Ascending aorta (tissue), 2 donors: ENCODE measurements at regions not wholly inside any gene's neighbourhood (a gene's known extent, or its start where the extent isn't known, plus 50 kb on each side); places are given as distances from the start of the nearest gene placed in this dataset.
"Not testable (repeated sequence)": the region's sequence is repeated elsewhere in the genome, so short reads cannot be mapped to it uniquely, and the experiment has no call there.

ENCODE experiments used
- DNase-seq, 2 donors: peaks; one replicate each; pipeline ENCODE4 v3.0.0-alpha.2; 2019; ENCODE audit warnings: low spot score in 2 of 2
- H3K27ac ChIP-seq, 2 donors: fragments of 200-600 bp; sonication (generic); one replicate each; pipeline ENCODE4 v1.5.1; 2016 to 2017; ENCODE audit warnings: mild to moderate bottlenecking in 1 of 2
- H3K27me3 ChIP-seq: fragments of 200-600 bp; sonication (generic); one replicate; pipeline ENCODE4 v1.5.1; 2017
- H3K36me3 ChIP-seq, 2 donors: fragments of 200-600 bp; sonication (generic); one replicate each; pipeline ENCODE4 v1.5.1; 2016
- H3K4me1 ChIP-seq, 2 donors: fragments of 200-600 bp; sonication (generic); one replicate each; pipeline ENCODE4 v1.5.1; 2016 to 2017; ENCODE audit warnings: mild to moderate bottlenecking in 1 of 2
- H3K4me3 ChIP-seq, 2 donors: fragments of 200-600 bp; sonication (generic); one replicate each; pipeline ENCODE4 v1.5.1; 2016 to 2017; ENCODE audit warnings: mild to moderate bottlenecking in 1 of 2
- H3K9me3 ChIP-seq, 2 donors: fragments of 200-600 bp; sonication (generic); one replicate each; pipeline ENCODE4 v1.5.1; 2016
- CTCF ChIP-seq, 3 experiments: fragments of 200-600 bp in 2 of 3; fragments of 450-650 bp in 1 of 3; sonication (generic) in 2 of 3; IDR thresholded peaks; one replicate each; pipeline ENCODE4 v1.5.1; 2016 to 2019; ENCODE audit warnings: antibody characterized with exemption in 3 of 3, mild to moderate bottlenecking in 1 of 3, moderate library complexity in 1 of 3
- intact Hi-C: fragments of 100-400 bp; cut with DNase I; formaldehyde crosslinking; loops from one replicate; pipeline ENCODE4 v1.15.1; 2023

GRCh38 chr6:6946206-6947155, 161.3 kb upstream of the RREB1 start:
- Histone ChIP-seq H3K27me3 (no peaks in the 10 kb centered on the region), H3K9me3 (peaks cover 0 to 5% of the 10 kb centered on the region in 2 donors), H3K36me3 (no peaks in the 10 kb centered on the region), H3K4me1 (no peaks in the 10 kb centered on the region), H3K27ac (no peak overlapping the region), H3K4me3 (no peak overlapping the region)
- no peak for DNase-seq
- TF ChIP-seq CTCF (IDR thresholded peaks at IDR 0.05): no peak
- intact Hi-C loops: no loop called here

- Histone ChIP-seq H3K9me3 (peaks cover 0 to 5% of the 10 kb centered on the region in 2 donors), H3K27me3 (no peaks in the 10 kb centered on the region), H3K4me3 (no peak overlapping the region), H3K36me3 (no peaks in the 10 kb centered on the region), H3K4me1 (no peaks in the 10 kb centered on the region), H3K27ac (no peak overlapping the region)
- DNase-seq: no peak
- intact Hi-C loops: no loop called here
- no peak for TF ChIP-seq CTCF (IDR thresholded peaks at IDR 0.05)
These were observed 157.2 kb upstream of the RREB1 start for GRCh38 chr6:6950373-6951145.

GRCh38 chr6:6951355-6951754, 156.4 kb upstream of the RREB1 start:
- intact Hi-C loops: no loop called here

GRCh38 chr6:6952484-6952883, 155.3 kb upstream of the RREB1 start:
- no peak for TF ChIP-seq CTCF (IDR thresholded peaks at IDR 0.05)
- H3K27me3 ChIP-seq: no peaks in the 10 kb centered on the region
- no peaks in the 10 kb centered on the region for H3K36me3 ChIP-seq
- DNase-seq: peak in 1 of 2 donors; percentile 44
- H3K4me1 ChIP-seq: no peaks in the 10 kb centered on the region
- H3K27ac ChIP-seq: no peak overlapping the region
- peaks cover 0 to 5% of the 10 kb centered on the region in 2 donors for H3K9me3 ChIP-seq
- no peak overlapping the region for H3K4me3 ChIP-seq
- intact Hi-C loops: no loop called here

More at GRCh38 chr6:6951355-6951754, 156.4 kb upstream of the RREB1 start:
- Histone ChIP-seq H3K9me3 (peaks cover 0 to 5% of the 10 kb centered on the region in 2 donors), H3K27me3 (no peaks in the 10 kb centered on the region), H3K4me1 (no peaks in the 10 kb centered on the region), H3K4me3 (no peak overlapping the region), H3K36me3 (no peaks in the 10 kb centered on the region), H3K27ac (no peak overlapping the region)
- no peak for DNase-seq
- no peak for TF ChIP-seq CTCF (IDR thresholded peaks at IDR 0.05)

GRCh38 chr6:6952927-6953326, 154.8 kb upstream of the RREB1 start:
- H3K36me3 ChIP-seq, H3K4me3 ChIP-seq, H3K9me3 ChIP-seq, intact Hi-C loops, H3K27me3 ChIP-seq, H3K27ac ChIP-seq, H3K4me1 ChIP-seq: not testable (repeated sequence)
- peak in 1 of 2 donors; percentile 7 for DNase-seq
